HG03108 (cell line): ENCODE measurements at regions not wholly inside any gene's neighbourhood (a gene's known extent, or its start where the extent isn't known, plus 50 kb on each side); places are given as distances from the start of the nearest gene placed in this dataset.
"Not testable (repeated sequence)": the region's sequence is repeated elsewhere in the genome, so short reads cannot be mapped to it uniquely, and the experiment has no call there.

ENCODE experiments used
- ATAC-seq: cut with Tn5 transposase; IDR thresholded peaks from one replicate; pipeline ENCODE4 v1.9.1; 2021; ENCODE audit warnings: moderate library complexity; ENCODE audit not compliant: unreplicated experiment

- no peak for ATAC-seq
Measured at GRCh38 chr11:82539669-82540068, 194.0 kb downstream of the FAM181B start.

- ATAC-seq = no peak
Measured at GRCh38 chr11:82536706-82537105, 197.0 kb downstream of the FAM181B start.

GRCh38 chr11:82533628-82534327 is 199.9 kb downstream of the FAM181B start:
- no peak for ATAC-seq

GRCh38 chr11:82529936-82530335 is 203.7 kb downstream of the FAM181B start:
- no peak for ATAC-seq

GRCh38 chr11:82527081-82527584 is 206.5 kb downstream of the FAM181B start:
- no peak for ATAC-seq

- ATAC-seq = no peak
Measured at GRCh38 chr11:82523141-82523540, 210.5 kb downstream of the FAM181B start.

- no peak for ATAC-seq
Measured at GRCh38 chr11:82521427-82521826, 212.2 kb downstream of the FAM181B start.

GRCh38 chr11:82507288-82507687 is 226.4 kb downstream of the FAM181B start:
- no peak for ATAC-seq

GRCh38 chr11:82505379-82505778 is 228.3 kb downstream of the FAM181B start:
- ATAC-seq = no peak

GRCh38 chr11:82501174-82501573 is 232.5 kb downstream of the FAM181B start:
- ATAC-seq = not testable (repeated sequence)

GRCh38 chr11:82494988-82495432 is 238.7 kb downstream of the FAM181B start:
- ATAC-seq = no peak

GRCh38 chr11:82474876-82475275 is 258.8 kb downstream of the FAM181B start:
- no peak for ATAC-seq

GRCh38 chr11:82465481-82465880 is 268.2 kb downstream of the FAM181B start:
- no peak for ATAC-seq

GRCh38 chr11:82462608-82463242 is 270.9 kb downstream of the FAM181B start:
- ATAC-seq = no peak

- ATAC-seq = no peak
Measured at GRCh38 chr11:82458761-82459160, 274.9 kb downstream of the FAM181B start.

GRCh38 chr11:82458147-82458546 is 275.5 kb downstream of the FAM181B start:
- no peak for ATAC-seq

- no peak for ATAC-seq
Measured at GRCh38 chr11:82450996-82451395, 282.7 kb downstream of the FAM181B start.

GRCh38 chr11:82406611-82407010 is 327.1 kb downstream of the FAM181B start:
- ATAC-seq = no peak

GRCh38 chr11:82405421-82405820 is 328.2 kb downstream of the FAM181B start:
- no peak for ATAC-seq

GRCh38 chr11:82404981-82405380 is 328.7 kb downstream of the FAM181B start:
- no peak for ATAC-seq

- no peak for ATAC-seq
Measured at GRCh38 chr11:82403640-82404305, 329.9 kb downstream of the FAM181B start.

- no peak for ATAC-seq
Measured at GRCh38 chr11:82398300-82398815, 335.3 kb downstream of the FAM181B start.
